Posterior vena cava (tissue), 2 donors: ENCODE measurements at regions not wholly inside any gene's neighbourhood (a gene's known extent, or its start where the extent isn't known, plus 50 kb on each side); places are given as distances from the start of the nearest gene placed in this dataset.

Source experiments
- DNase-seq: peaks from one replicate; pipeline ENCODE4 v3.0.0-alpha.2; 2020; ENCODE audit warnings: low spot score
- intact Hi-C, 2 donors: fragments of 100-400 bp; cut with DNase I; formaldehyde crosslinking; loops; one replicate each; pipeline versions ENCODE4 v1.14.1 to v1.14.2; 2022 to 2023
- donor health status: DM: yes; HTN: yes; CAD: no.
- donor health status: DM: yes; HTN: yes; CAD: no.

- DNase-seq = no peak
- intact Hi-C loops = no loop called here
These were observed 136.3 kb upstream of the ASTN2 start for GRCh38 chr9:117551171-117551570.

DNA sequence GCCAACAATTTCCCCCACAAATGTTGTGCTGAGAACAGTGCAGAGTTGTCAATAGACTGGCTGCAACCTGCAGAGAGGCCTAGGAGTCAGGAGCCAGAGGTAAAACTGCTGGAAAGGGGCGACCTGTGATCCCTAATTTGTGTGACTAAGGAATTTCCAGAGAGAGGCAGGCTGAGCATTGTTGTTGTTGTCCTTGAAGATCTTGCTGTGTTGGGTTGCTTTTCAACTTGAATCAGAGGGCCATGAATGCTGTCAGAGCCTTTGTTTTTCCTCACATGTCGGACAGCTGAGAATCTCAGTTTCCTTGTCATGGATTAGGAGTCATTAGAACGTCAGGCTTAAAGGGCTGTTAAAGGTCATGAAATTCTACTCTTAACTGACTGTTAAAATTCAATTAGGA lies 134.6 kb upstream of the ASTN2 start:
- intact Hi-C loops = no loop called here
- no peak for DNase-seq

GRCh38 chr9:117548556-117548955 lies 133.7 kb upstream of the ASTN2 start:
- no peak for DNase-seq
- intact Hi-C loops = no loop called here

DNA sequence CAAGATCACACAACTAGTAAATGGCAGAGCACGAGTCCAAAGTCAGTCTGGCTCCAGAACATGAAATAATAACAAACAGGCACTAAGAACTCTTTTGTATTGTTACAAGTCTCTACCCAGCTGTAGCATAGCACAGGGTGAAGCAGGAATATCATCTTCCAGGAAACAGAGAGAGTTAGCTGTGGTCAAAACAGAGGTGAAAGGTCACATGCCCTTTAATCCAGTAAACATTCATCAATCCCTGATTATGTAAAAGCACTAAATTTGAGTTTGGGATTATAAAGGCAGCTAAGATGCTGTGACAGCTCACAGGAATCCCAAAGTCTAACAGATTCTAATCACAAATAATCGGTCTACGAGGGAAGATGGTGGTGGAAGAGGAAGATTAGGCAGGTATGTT lies 133.0 kb upstream of the ASTN2 start:
- intact Hi-C loops = no loop called here
- no peak for DNase-seq

DNA sequence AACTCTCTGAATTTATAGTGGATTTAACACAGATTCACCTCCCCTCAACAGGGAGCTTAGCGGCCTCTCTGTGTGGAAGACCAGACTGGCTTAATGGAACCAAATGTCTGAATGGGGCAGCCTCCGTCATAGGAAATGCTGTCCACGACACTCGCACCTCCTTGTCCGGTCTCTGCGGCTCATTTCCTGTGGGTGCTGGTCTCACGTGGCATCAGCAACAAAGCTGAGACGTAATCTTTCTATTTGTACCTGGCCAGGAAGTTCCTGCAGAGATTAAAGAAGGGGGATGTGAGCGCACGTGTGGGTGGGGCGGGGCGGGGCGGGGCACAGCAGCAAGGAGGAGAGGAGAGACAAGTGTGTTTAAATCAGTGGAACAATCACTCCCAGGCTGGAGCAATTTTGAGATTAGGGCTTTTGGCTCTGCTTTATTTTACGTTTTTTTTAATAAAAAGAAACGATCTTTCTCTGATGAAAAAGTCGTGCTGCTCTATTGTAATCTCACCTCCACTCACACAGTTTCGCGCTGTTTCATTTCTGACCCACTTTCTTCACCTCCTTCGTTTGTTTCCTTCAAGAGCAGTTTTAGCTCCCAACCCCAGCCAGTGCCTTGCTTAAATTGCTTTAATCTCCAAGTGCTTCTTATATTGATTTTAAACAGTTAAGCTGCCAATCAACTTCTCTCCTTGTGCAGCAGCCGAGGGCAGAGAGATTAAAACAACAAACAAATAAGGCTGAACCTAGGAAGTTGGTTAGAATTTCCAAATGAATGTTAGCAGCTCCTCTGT lies 132.2 kb upstream of the ASTN2 start:
- no peak for DNase-seq
- intact Hi-C loops = no loop called here

DNA sequence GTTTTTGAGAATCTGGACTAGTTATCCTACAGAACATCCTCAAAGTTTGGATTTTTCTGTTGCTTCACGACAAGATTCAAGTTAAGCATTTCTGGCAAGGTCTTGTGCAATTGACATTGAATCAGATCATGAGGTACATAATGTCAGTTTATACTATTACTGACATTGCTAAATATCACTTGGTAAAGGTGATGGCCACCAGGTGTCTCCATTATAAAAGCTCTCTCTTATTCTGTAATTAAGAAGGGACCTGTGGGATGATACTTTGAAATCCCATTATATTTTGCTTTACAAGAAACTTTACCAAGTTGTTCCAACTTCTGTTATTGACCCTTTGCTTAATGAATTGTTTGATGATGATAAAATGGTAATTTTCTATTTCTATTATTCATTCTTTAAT lies 131.0 kb upstream of the ASTN2 start:
- intact Hi-C loops = no loop called here
- no peak for DNase-seq

- intact Hi-C loops = no loop called here
- no peak for DNase-seq
These were observed 128.2 kb upstream of the ASTN2 start for GRCh38 chr9:117543089-117543488.

DNA sequence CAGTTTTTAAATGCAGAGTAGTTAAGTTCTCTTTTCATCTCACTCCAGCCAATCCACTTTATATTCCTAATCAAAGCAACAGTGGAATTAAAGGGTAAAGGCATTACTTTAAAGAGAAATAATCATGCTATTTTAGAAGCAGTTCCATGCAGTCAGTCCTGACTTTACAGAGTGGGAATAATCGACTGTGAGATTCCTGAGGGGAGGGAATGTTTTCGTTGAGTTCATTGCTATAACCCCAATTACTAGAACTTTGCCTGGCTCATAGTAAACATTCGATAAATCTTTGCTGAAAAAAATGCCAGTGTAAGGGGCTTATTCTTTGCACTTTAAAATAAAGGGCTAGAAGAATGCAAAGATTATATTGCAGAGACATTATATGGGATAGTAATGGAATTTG lies 127.2 kb upstream of the ASTN2 start:
- intact Hi-C loops = no loop called here
- DNase-seq = no peak

DNA sequence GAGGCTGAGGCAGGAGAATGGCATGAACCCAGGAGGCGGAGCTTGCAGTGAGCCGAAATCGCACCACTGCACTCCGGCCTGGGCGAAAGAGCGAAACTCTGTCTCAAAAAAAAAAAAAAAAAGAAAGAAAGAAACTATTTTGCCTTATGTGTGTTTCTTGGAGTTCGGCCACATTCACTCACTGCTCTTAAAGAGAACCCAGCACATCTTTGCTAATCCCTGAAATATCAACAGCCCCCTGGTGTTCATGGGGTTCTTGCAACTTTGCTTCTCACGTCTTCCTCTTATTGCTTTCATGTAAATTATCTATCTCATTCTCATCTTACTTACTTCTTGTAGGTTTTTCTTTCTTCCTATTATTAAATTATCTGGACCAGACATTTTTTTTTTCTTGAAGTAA lies 126.3 kb upstream of the ASTN2 start:
- DNase-seq = no peak
- intact Hi-C loops = no loop called here

- DNase-seq = no peak
- intact Hi-C loops = no loop called here
These were observed 121.1 kb upstream of the ASTN2 start for GRCh38 chr9:117535973-117536372.

GRCh38 chr9:117535434-117535833 lies 120.6 kb upstream of the ASTN2 start:
- intact Hi-C loops = no loop called here
- DNase-seq = no peak

- intact Hi-C loops = no loop called here
- DNase-seq = no peak
These were observed 113.4 kb upstream of the ASTN2 start for GRCh38 chr9:117528225-117528624.

- DNase-seq = no peak
- intact Hi-C loops = no loop called here
These were observed 111.8 kb upstream of the ASTN2 start for GRCh38 chr9:117526674-117527073.

GRCh38 chr9:117523531-117524153 lies 108.8 kb upstream of the ASTN2 start:
- intact Hi-C loops = no loop called here
- DNase-seq = no peak

DNA sequence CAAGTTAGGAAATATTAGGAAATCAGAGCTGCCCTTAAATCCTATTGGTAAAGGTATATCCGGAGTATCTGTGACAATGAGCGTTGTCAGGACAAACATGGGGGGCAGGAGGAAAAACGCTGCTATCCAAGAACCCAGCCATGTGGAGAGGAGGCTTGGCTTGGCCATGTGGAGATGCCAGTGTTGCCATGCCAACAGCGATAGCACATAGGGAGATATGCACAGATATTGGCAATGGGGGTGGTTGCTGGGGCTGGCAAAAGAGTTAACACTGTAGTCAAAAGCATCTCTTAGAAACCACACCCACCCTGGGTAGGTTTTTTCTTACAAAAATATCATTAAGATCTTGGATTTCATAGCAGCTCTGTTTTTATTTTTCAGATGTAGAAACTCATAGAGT lies 106.4 kb upstream of the ASTN2 start:
- intact Hi-C loops = no loop called here
- no peak for DNase-seq

DNA sequence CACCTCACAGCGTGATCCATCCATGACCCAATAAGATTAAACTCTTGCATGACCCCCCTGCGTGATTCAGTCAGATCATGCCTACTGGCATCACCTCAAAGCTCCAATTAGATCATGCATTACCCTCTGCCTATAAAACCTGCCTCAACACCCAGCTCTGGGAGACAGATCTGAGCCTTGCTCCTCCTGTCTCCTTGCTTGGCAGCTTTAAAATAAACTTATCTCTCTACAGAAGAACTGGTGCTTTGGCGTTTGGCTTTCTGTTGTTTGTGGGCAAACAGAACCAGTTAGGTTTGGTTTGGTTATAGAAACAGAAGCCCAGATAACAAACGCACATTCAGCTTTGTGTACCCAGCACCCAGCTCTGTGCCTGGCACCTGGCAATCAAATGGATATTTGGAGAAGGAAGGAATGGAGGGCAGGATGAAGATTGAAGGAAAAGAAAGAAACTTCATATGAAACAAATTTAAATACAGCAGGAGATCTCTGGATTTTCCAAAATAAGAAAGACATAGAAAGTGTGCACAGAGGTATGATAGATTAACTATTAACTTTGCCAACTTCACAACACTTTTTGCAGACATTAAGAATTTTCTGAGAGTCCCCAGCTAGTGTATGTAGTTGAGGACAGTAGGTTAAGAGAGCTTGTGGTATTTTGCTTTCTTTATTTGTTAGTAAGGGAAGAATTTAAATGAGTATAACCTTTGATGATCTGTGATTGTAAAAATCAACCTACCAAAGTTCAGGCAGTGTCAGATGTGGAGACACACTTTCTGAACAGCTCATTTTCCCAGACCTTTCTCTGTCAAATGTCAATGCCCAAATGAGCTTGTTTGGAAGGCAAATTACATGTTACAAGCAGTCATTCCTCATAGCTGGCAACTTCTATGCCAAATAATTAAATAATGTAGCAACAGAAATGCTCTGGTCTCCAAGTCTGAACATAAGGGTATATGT lies 102.1 kb upstream of the ASTN2 start:
- intact Hi-C loops = no loop called here
- DNase-seq = no peak

DNA sequence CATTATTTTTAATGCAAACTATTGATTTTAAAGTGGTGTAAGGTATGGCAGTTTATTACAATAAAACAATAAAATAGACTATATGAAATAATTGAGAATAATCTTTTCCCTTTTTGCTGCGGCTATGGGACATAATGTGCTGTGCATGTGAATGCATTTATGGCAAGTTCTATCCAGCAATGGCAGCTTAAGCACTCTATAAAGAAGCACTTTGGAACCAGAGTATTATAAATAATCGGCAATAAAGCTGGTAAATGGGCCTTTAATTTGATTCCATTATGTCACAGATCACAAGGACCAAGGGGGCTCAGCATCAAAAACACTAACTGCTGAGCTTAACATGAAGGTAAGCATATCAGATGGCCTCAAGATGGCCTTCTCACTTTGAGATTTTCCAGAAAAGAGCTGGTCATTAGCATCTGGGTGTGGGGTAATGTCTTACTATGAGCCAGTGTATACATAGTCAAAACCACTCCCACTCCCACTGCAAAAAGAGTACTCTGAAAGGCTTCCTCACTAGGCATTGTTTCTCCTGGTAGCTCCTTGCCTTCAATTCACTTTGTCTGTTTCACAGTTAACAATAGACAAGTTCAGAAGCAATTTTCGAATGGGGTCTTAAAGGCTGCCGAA lies 97.1 kb upstream of the ASTN2 start:
- DNase-seq = no peak
- intact Hi-C loops = no loop called here

DNA sequence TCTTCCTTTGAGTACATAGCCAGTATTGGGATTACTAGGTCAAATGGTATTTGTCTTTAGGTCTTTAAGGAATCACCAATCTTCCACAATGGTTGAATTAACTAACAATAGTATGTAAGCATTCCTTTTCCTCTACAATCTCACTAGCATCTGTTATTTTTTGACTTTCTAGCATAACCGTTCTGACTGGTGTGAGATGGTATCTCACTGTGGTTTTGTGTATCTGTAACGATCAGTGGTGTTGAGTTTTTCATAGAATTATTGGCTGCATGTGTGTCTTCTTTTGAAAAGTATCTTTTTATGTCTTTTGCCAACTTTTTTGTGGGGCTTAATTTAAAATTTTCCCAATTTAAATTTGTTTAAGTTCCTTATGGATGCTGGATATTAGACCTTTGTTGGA lies 81.5 kb upstream of the ASTN2 start:
- intact Hi-C loops = no loop called here
- no peak for DNase-seq

DNA sequence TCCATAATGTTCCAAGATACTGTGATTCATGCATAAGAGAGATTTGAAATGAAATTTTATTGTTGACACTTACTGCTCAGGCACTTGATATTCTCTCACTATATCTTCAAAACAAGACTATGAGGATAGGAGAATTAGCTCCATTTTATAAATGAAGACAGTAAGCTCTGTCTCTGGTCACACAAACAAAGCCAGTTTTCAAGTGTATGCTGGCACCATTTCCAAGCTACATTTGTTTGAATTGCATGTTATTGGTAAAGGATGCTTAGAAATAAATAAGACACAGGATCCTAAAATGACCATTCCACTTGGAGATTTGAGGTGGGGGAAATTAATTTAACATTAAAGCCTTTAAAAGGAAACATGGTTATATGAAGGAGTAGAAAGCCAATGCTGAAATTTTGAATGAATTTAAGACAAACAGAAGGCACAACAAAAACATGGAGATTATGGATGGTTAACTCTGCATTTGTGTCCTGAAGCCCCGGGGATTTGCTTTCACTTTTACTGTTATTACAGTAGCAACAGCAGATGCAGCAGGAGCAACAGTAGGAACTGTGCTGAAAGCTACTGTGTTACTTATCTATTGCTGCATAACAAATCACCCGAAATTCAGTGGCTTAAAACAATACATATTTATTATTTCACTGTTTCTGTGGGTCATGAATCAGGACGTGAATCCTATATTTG lies 79.7 kb upstream of the ASTN2 start:
- DNase-seq = no peak
- intact Hi-C loops = no loop called here
